SK-N-SH treated with all-trans-retinoic acid at 6 μM for 48 hours (cell line): ENCODE measurements at regions not wholly inside any gene's neighbourhood (a gene's known extent, or its start where the extent isn't known, plus 50 kb on each side); places are given as distances from the start of the nearest gene placed in this dataset.

Experiments
- ATAC-seq: fragments of 200-7000 bp; cut with Tn5 transposase; 3 replicates; pipeline ENCODE4 v1.9.1; 2020; ENCODE audit warnings: mild to moderate bottlenecking, moderate library complexity
- ARNTL ChIP-seq: fragments of 450-650 bp; formaldehyde crosslinking; IDR thresholded peaks from 2 replicates; pipeline ENCODE4 v1.5.0; 2020; ENCODE audit warnings: low read depth, mild to moderate bottlenecking, moderate library complexity, borderline replicate concordance
- BACH2 ChIP-seq: fragments of 250-450 bp; sonication (Bioruptor Pico); IDR thresholded peaks from 2 replicates; pipeline ENCODE4 v1.9.0; 2021; ENCODE audit warnings: mild to moderate bottlenecking, borderline replicate concordance
- CREB5 ChIP-seq: fragments of 250-450 bp; sonication (Bioruptor Pico); IDR thresholded peaks from 2 replicates; pipeline ENCODE4 v1.5.1; 2020; ENCODE audit warnings: low read depth, mild to moderate bottlenecking, moderate library complexity
- CSDC2 ChIP-seq: fragments of 250-450 bp; sonication (Bioruptor Pico); IDR thresholded peaks from 2 replicates; pipeline ENCODE4 v1.5.0; 2020; ENCODE audit warnings: mild to moderate bottlenecking, moderate library complexity
- CSRNP3 ChIP-seq: fragments of 250-450 bp; sonication (Bioruptor Pico); IDR thresholded peaks from 2 replicates; pipeline ENCODE4 v1.5.1; 2021; ENCODE audit warnings: mild to moderate bottlenecking, moderate library complexity
- ESRRG ChIP-seq: fragments of 250-450 bp; sonication (Bioruptor Pico); IDR thresholded peaks from 2 replicates; pipeline ENCODE4 v1.6.1; 2021; ENCODE audit warnings: mild to moderate bottlenecking
- GLIS3 ChIP-seq: fragments of 250-450 bp; sonication (Bioruptor Pico); IDR thresholded peaks from 2 replicates; pipeline ENCODE4 v1.5.0; 2020; ENCODE audit warnings: mild to moderate bottlenecking, moderate library complexity
- OSR1 ChIP-seq: fragments of 250-450 bp; sonication (Bioruptor Pico); IDR thresholded peaks from 2 replicates; pipeline ENCODE4 v1.8.0; 2022; ENCODE audit warnings: moderate library complexity, mild to moderate bottlenecking, inconsistent platforms
- PATZ1 ChIP-seq: fragments of 250-450 bp; sonication (Bioruptor Pico); IDR thresholded peaks from 2 replicates; pipeline ENCODE4 v1.8.0; 2020; ENCODE audit warnings: mild to moderate bottlenecking, moderate library complexity, borderline replicate concordance
- POU6F1 ChIP-seq: fragments of 250-450 bp; sonication (Bioruptor Pico); IDR thresholded peaks from 2 replicates; pipeline ENCODE4 v1.8.0; 2021; ENCODE audit warnings: low read depth, mild to moderate bottlenecking, moderate library complexity, borderline replicate concordance
- RARB ChIP-seq: fragments of 250-450 bp; sonication (Bioruptor Pico); IDR thresholded peaks from 2 replicates; pipeline ENCODE4 v1.8.0; 2021; ENCODE audit warnings: mild to moderate bottlenecking, moderate library complexity
- TCF4 ChIP-seq: fragments of 250-450 bp; sonication (Bioruptor Pico); IDR thresholded peaks from 2 replicates; pipeline ENCODE4 v1.8.0; 2021; ENCODE audit warnings: mild to moderate bottlenecking, moderate library complexity, borderline replicate concordance
- TOX ChIP-seq: fragments of 250-450 bp; sonication (Bioruptor Pico); IDR thresholded peaks from 2 replicates; pipeline ENCODE4 v1.8.0; 2021; ENCODE audit warnings: mild to moderate bottlenecking, moderate library complexity, borderline replicate concordance
- ZC3H10 ChIP-seq: fragments of 250-450 bp; sonication (Bioruptor Pico); IDR thresholded peaks from 2 replicates; pipeline ENCODE4 v1.5.1; 2021; ENCODE audit warnings: mild to moderate bottlenecking, moderate library complexity
- ZFP3 ChIP-seq: fragments of 250-450 bp; sonication (Bioruptor Pico); IDR thresholded peaks from 2 replicates; pipeline ENCODE4 v1.5.0; 2020; ENCODE audit warnings: mild to moderate bottlenecking, moderate library complexity
- ZFP30 ChIP-seq: fragments of 450-650 bp; formaldehyde crosslinking; IDR thresholded peaks from 2 replicates; pipeline ENCODE4 v1.5.0; 2022; ENCODE audit warnings: mild to moderate bottlenecking, moderate library complexity
- ZNF565 ChIP-seq: fragments of 450-650 bp; formaldehyde crosslinking; conservative IDR thresholded peaks from 2 replicates; pipeline ENCODE4 v1.5.0; 2020; ENCODE audit warnings: low read depth, mild to moderate bottlenecking, moderate library complexity
- ZNF70 ChIP-seq: fragments of 450-650 bp; formaldehyde crosslinking; IDR thresholded peaks from 2 replicates; pipeline ENCODE4 v1.5.0; 2020; ENCODE audit warnings: mild to moderate bottlenecking, moderate library complexity
- ZNF8 ChIP-seq: fragments of 450-650 bp; formaldehyde crosslinking; IDR thresholded peaks from 2 replicates; pipeline ENCODE4 v1.5.0; 2020; ENCODE audit warnings: mild to moderate bottlenecking, moderate library complexity
- TF ChIP-seq, protein P1 (sequence below): fragments of 250-450 bp; sonication (Bioruptor Pico); IDR thresholded peaks from 2 replicates; pipeline ENCODE4 v1.5.0; 2020; ENCODE audit warnings: mild to moderate bottlenecking, moderate library complexity

GRCh38 chr1:95534985-95535384 is 301.0 kb downstream of the RWDD3 start:
- ATAC-seq: no peak

DNA sequence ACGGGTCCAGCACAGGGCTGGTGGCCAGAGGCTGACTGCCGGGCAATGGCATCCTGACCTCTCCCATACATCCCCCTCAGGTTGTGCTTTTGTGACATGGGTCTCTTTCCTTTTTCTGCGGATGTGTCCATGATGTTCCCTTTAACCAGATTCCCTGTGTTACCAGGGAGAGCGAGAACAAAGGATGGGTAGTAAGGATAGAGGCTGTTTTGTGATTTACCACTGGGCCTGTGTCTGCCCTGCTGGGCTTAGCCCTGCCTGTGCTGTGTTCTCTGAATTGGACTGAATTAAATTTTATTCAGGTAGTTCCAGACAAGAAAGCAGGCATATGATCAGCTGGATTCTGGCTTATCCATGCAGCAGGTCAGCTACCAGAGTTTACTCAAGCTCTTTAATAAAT is 301.6 kb downstream of the RWDD3 start:
- ATAC-seq: no peak
- TF ChIP-seq ZNF565 (CRISPR knock-in tag) (no peak), RARB (CRISPR knock-in tag) (no peak), ZC3H10 (CRISPR knock-in tag) (no peak), ESRRG (CRISPR knock-in tag) (no peak), ZFP3 (CRISPR knock-in tag) (no peak), TCF4 (CRISPR knock-in tag) (no peak), OSR1 (no peak)
- TF ChIP-seq, protein P1, sequence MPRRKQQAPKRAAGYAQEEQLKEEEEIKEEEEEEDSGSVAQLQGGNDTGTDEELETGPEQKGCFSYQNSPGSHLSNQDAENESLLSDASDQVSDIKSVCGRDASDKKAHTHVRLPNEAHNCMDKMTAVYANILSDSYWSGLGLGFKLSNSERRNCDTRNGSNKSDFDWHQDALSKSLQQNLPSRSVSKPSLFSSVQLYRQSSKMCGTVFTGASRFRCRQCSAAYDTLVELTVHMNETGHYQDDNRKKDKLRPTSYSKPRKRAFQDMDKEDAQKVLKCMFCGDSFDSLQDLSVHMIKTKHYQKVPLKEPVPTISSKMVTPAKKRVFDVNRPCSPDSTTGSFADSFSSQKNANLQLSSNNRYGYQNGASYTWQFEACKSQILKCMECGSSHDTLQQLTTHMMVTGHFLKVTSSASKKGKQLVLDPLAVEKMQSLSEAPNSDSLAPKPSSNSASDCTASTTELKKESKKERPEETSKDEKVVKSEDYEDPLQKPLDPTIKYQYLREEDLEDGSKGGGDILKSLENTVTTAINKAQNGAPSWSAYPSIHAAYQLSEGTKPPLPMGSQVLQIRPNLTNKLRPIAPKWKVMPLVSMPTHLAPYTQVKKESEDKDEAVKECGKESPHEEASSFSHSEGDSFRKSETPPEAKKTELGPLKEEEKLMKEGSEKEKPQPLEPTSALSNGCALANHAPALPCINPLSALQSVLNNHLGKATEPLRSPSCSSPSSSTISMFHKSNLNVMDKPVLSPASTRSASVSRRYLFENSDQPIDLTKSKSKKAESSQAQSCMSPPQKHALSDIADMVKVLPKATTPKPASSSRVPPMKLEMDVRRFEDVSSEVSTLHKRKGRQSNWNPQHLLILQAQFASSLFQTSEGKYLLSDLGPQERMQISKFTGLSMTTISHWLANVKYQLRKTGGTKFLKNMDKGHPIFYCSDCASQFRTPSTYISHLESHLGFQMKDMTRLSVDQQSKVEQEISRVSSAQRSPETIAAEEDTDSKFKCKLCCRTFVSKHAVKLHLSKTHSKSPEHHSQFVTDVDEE: no peak

More at GRCh38 chr1:95534985-95535384, 301.0 kb downstream of the RWDD3 start:
- no peak for TF ChIP-seq RARB (CRISPR knock-in tag)
- no peak for TF ChIP-seq GLIS3 (CRISPR knock-in tag)
- TF ChIP-seq ZFP30 (CRISPR knock-in tag): no peak
- TF ChIP-seq TOX (CRISPR knock-in tag): no peak
- TF ChIP-seq OSR1: no peak
- no peak for TF ChIP-seq ZNF8
- TF ChIP-seq ZFP3 (CRISPR knock-in tag): no peak
- no peak for TF ChIP-seq ZNF70 (CRISPR knock-in tag)
- no peak for TF ChIP-seq POU6F1 (CRISPR knock-in tag)
- no peak for TF ChIP-seq PATZ1 (CRISPR knock-in tag)
- no peak for TF ChIP-seq CSRNP3 (CRISPR knock-in tag)
- TF ChIP-seq, protein P1: no peak
- TF ChIP-seq TCF4 (CRISPR knock-in tag): no peak
- no peak for TF ChIP-seq CSDC2

DNA sequence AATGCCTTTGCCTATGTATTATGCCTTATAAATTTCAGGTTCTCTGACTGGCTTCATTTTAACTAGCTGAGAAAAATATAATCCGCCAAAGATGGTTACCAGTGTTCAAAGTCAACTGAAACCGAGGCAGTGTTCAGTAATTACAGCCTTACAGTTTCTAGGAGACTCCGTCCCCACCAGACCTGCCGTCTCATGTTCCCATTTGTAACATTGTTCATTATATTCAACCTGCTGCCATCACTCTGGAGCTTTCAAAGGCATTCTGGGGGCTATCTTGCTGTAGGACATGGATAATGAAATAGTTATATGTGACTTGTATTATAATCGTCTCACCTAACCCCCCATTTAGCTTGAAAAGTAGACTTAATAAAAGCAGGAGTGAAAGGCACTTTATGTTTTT is 302.5 kb downstream of the RWDD3 start:
- no peak for ATAC-seq
- TF ChIP-seq CSRNP3 (CRISPR knock-in tag) (no peak), GLIS3 (CRISPR knock-in tag) (no peak), ZC3H10 (CRISPR knock-in tag) (no peak), CREB5 (CRISPR knock-in tag) (no peak), ZNF8 (no peak), BACH2 (CRISPR knock-in tag) (no peak), POU6F1 (CRISPR knock-in tag) (no peak), ARNTL (no peak)
